ENCODE measurements at regions not wholly inside any gene's neighbourhood (a gene's known extent, or its start where the extent isn't known, plus 50 kb on each side); places are given as distances from the start of the nearest gene placed in this dataset.

DNA sequence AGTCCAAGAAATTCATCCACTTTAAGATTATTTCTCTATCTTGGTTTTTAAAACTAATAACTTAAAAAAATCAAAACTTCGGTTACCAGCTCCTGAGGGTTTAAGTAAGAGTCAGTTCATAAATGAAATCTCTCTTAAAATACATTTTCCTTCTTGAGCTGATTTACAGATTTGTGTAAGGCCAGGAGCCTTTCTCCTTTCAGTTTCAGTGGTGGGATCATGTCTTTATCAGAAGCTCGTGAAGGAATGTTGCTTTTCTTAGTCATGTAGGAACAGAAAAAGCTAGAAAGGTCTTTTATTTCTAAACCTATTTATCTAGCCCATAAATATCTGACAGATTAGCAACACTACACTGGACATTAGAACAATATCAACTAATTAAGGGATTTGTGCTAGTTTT, 390.2 kb downstream of the GPATCH2 start:
- H2AK9ac ChIP-seq (replicated peaks; ENCODE audit: low read depth, low read length, poor library complexity): no peak overlapping the region
- H3K23ac ChIP-seq (ENCODE audit: low read depth, low read length): no peak overlapping the region
- no peaks in the 10 kb centered on the region for H3K4me1 ChIP-seq (ENCODE audit: control insufficient read depth, insufficient read depth, low read length)
- WGBS, 2 experiments (ENCODE audit: extremely low coverage in 2 of 2, insufficient read length in 1 of 2): no CpG with 5 or more reads among the region's 2 CpGs
- no peak overlapping the region for H3K14ac ChIP-seq (replicated peaks; ENCODE audit: low read depth, low read length)
- no peak overlapping the region for H2BK20ac ChIP-seq (ENCODE audit: low read depth, low read length)
- no peak for DNase-seq
- no peaks in the 10 kb centered on the region for H3K36me3 ChIP-seq (ENCODE audit: control insufficient read depth, insufficient read depth, low read length)
- no peaks in the 10 kb centered on the region for H3K79me1 ChIP-seq (ENCODE audit: low read depth in 1 of 2, low read length in 2 of 2)
- H3K27me3 ChIP-seq (ENCODE audit: control insufficient read depth, insufficient read depth, low read length): no peaks in the 10 kb centered on the region
- no peak overlapping the region for H4K91ac ChIP-seq (ENCODE audit: insufficient read depth, low read depth, low read length)
- H4K20me1 ChIP-seq (ENCODE audit: insufficient read depth, low read length): no peaks in the 10 kb centered on the region
- no peak overlapping the region for H3K4me2 ChIP-seq (ENCODE audit: low read depth, low read length)
- no peak for ATAC-seq (ENCODE audit: low read depth)
- H3K4me3 ChIP-seq (ENCODE audit: insufficient read depth, low read depth, low read length): no peak overlapping the region
- ChIA-PET POLR2A (ENCODE audit: unreplicated experiment) (no interaction called here), CTCF (no interaction called here)
- H4K5ac ChIP-seq (ENCODE audit: low read depth, low read length): no peak overlapping the region
- H2BK15ac ChIP-seq (ENCODE audit: low read depth, low read length): no peak overlapping the region
- H2BK5ac ChIP-seq (ENCODE audit: low read depth, low read length, poor library complexity, severe bottlenecking): no peak overlapping the region
- H3K18ac ChIP-seq (ENCODE audit: low read depth, low read length): no peak overlapping the region
- H3K9me3 ChIP-seq (ENCODE audit: control insufficient read depth, insufficient read depth, low read length): no peaks in the 10 kb centered on the region
- no peak overlapping the region for H3K56ac ChIP-seq (ENCODE audit: extremely low read depth, insufficient read depth, low read length)
- H3K27ac ChIP-seq (ENCODE audit: insufficient read depth, low read length): no peak overlapping the region
- H2AFZ ChIP-seq (replicated peaks; ENCODE audit: low read length, poor library complexity): no peak overlapping the region
- no peak overlapping the region for H3K4ac ChIP-seq (ENCODE audit: low read depth, low read length)
- no peak overlapping the region for H2BK120ac ChIP-seq (ENCODE audit: low read depth, low read length)
- TF ChIP-seq CEBPB (IDR thresholded peaks at IDR 0.05; ENCODE audit: low read depth, low read length) (no peak), NFE2L2 (IDR thresholded peaks at IDR 0.05; ENCODE audit: low read depth, low read length) (no peak), MAZ (IDR thresholded peaks at IDR 0.05; ENCODE audit: borderline replicate concordance, low read depth, low read length) (no peak), ELK1 (IDR thresholded peaks at IDR 0.05; ENCODE audit: borderline replicate concordance, low read depth, low read length) (no peak), MAFK (IDR thresholded peaks at IDR 0.05; ENCODE audit: low read depth, low read length) (no peak), MXI1 (IDR thresholded peaks at IDR 0.05; ENCODE audit: borderline replicate concordance, low read depth, low read length) (no peak), CTCF (conservative IDR thresholded peaks at IDR 0.05; ENCODE audit: low read depth, low read length) (no peak), CHD1 (IDR thresholded peaks at IDR 0.05; ENCODE audit: low read depth, low read length) (no peak), SMC3 (IDR thresholded peaks at IDR 0.05; ENCODE audit: low read depth, low read length) (no peak), BHLHE40 (IDR thresholded peaks at IDR 0.05; ENCODE audit: low read depth, low read length) (no peak), RCOR1 (IDR thresholded peaks at IDR 0.05; ENCODE audit: insufficient replicate concordance, low read length) (no peak), POLR2A (IDR thresholded peaks at IDR 0.05; ENCODE audit: low read depth, low read length) (no peak), RFX5 (IDR thresholded peaks at IDR 0.05; ENCODE audit: low read depth, low read length) (no peak), RAD21 (IDR thresholded peaks at IDR 0.05; ENCODE audit: low read length) (no peak), FOS (IDR thresholded peaks at IDR 0.05; ENCODE audit: low read depth, low read length) (no peak)
- TF ChIP-seq, protein P1, sequence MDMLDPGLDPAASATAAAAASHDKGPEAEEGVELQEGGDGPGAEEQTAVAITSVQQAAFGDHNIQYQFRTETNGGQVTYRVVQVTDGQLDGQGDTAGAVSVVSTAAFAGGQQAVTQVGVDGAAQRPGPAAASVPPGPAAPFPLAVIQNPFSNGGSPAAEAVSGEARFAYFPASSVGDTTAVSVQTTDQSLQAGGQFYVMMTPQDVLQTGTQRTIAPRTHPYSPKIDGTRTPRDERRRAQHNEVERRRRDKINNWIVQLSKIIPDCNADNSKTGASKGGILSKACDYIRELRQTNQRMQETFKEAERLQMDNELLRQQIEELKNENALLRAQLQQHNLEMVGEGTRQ (IDR thresholded peaks at IDR 0.05; ENCODE audit: low read depth, low read length): no peak
- H3K9me1 ChIP-seq (ENCODE audit: insufficient read depth, low read length): no peaks in the 10 kb centered on the region
- in situ Hi-C loops (cut with MboI; ENCODE audit: low sequenced_read_pairs): no loop called here
- H4K8ac ChIP-seq (ENCODE audit: low read depth in 2 of 2, low read length in 2 of 2): no peak overlapping the region
- dilution Hi-C loops (cut with HindIII; ENCODE audit: low sequenced_read_pairs, unreplicated experiment): no loop called here
- no TSS peak for BruUV-seq (replicated peaks)
- H2AK5ac ChIP-seq (ENCODE audit: low read depth, low read length): no peak overlapping the region
- intact Hi-C loops (cut with micrococcal nuclease): no loop called here
- H3K9ac ChIP-seq (ENCODE audit: low read depth, low read length): no peak overlapping the region

All from IMR-90 (cell line).